ENCODE measurements at regions not wholly inside any gene's neighbourhood (a gene's known extent, or its start where the extent isn't known, plus 50 kb on each side); places are given as distances from the start of the nearest gene placed in this dataset.

GRCh38 chr12:102596687-102597086, 116.3 kb upstream of the IGF1 start:
- Histone ChIP-seq H3K4me3 (ENCODE audit: low read length) (no peak overlapping the region), H3K4me1 (ENCODE audit: insufficient read depth, low read length) (no peaks in the 10 kb centered on the region), H3K27me3 (ENCODE audit: insufficient read depth, low read length, poor library complexity, severe bottlenecking) (no peaks in the 10 kb centered on the region), H3K9me3 (ENCODE audit: low read length) (no peaks in the 10 kb centered on the region), H3K36me3 (ENCODE audit: insufficient read depth, low read length) (no peaks in the 10 kb centered on the region), H3K27ac (ENCODE audit: low read depth, low read length) (no peak overlapping the region)
- Mint-ChIP-seq H3K9me3 (no peaks in the 10 kb centered on the region), H3K36me3 (no peaks in the 10 kb centered on the region), H3K4me3 (no peak overlapping the region), H3K4me1 (no peaks in the 10 kb centered on the region), H3K27me3 (peaks cover 0 to 2% of the 10 kb centered on the region in 2 donors), H3K27ac (peak overlapping the region in 1 of 8 donors; percentile 48)
- CTCF ChIA-PET: no interaction called here
- POLR2A ChIA-PET: no interaction called here
- no peak for DNase-seq

- H3K4me1 Mint-ChIP-seq: no peaks in the 10 kb centered on the region
- no peak overlapping the region for H3K4me3 Mint-ChIP-seq
- H3K36me3 ChIP-seq (ENCODE audit: insufficient read depth, low read length): no peaks in the 10 kb centered on the region
- POLR2A ChIA-PET: no interaction called here
- H3K27me3 ChIP-seq (ENCODE audit: insufficient read depth, low read length, poor library complexity, severe bottlenecking): no peaks in the 10 kb centered on the region
- CTCF ChIA-PET: no interaction called here
- no peak overlapping the region for H3K27ac ChIP-seq (ENCODE audit: low read depth, low read length)
- DNase-seq: no peak
- no peaks in the 10 kb centered on the region for H3K9me3 ChIP-seq (ENCODE audit: low read length)
- H3K4me3 ChIP-seq (ENCODE audit: low read length): no peak overlapping the region
- no peaks in the 10 kb centered on the region for H3K36me3 Mint-ChIP-seq
- H3K4me1 ChIP-seq (ENCODE audit: insufficient read depth, low read length): no peaks in the 10 kb centered on the region
- peak overlapping the region in 1 of 8 donors; percentile 33 for H3K27ac Mint-ChIP-seq
- no peaks in the 10 kb centered on the region for H3K9me3 Mint-ChIP-seq
- H3K27me3 Mint-ChIP-seq: peaks cover 0 to 2% of the 10 kb centered on the region in 2 donors
Observed at GRCh38 chr12:102596031-102596430, 115.7 kb upstream of the IGF1 start.

- Mint-ChIP-seq H3K9me3 (no peaks in the 10 kb centered on the region), H3K27me3 (peaks cover 0 to 2% of the 10 kb centered on the region in 2 donors), H3K4me3 (no peak overlapping the region), H3K27ac (no peak overlapping the region), H3K36me3 (no peaks in the 10 kb centered on the region), H3K4me1 (no peaks in the 10 kb centered on the region)
- H3K36me3 ChIP-seq (ENCODE audit: insufficient read depth, low read length): no peaks in the 10 kb centered on the region
- POLR2A ChIA-PET: no interaction called here
- H3K9me3 ChIP-seq (ENCODE audit: low read length): no peaks in the 10 kb centered on the region
- CTCF ChIA-PET: no interaction called here
- H3K27me3 ChIP-seq (ENCODE audit: insufficient read depth, low read length, poor library complexity, severe bottlenecking): no peaks in the 10 kb centered on the region
- H3K27ac ChIP-seq (ENCODE audit: low read depth, low read length): no peak overlapping the region
- H3K4me3 ChIP-seq (ENCODE audit: low read length): no peak overlapping the region
- DNase-seq: no peak
- H3K4me1 ChIP-seq (ENCODE audit: insufficient read depth, low read length): no peaks in the 10 kb centered on the region
Observed at GRCh38 chr12:102595315-102595714, 115.0 kb upstream of the IGF1 start.

GRCh38 chr12:102593134-102593533, 112.8 kb upstream of the IGF1 start:
- no peaks in the 10 kb centered on the region for H3K9me3 Mint-ChIP-seq
- H3K4me1 ChIP-seq (ENCODE audit: insufficient read depth, low read length): no peaks in the 10 kb centered on the region
- no peaks in the 10 kb centered on the region for H3K36me3 ChIP-seq (ENCODE audit: insufficient read depth, low read length)
- H3K27me3 Mint-ChIP-seq: peaks cover 0 to 2% of the 10 kb centered on the region in 2 donors
- H3K9me3 ChIP-seq (ENCODE audit: low read length): no peaks in the 10 kb centered on the region
- ChIA-PET POLR2A (no interaction called here), CTCF (no interaction called here)
- H3K27ac Mint-ChIP-seq: no peak overlapping the region
- no peaks in the 10 kb centered on the region for H3K27me3 ChIP-seq (ENCODE audit: insufficient read depth, low read length, poor library complexity, severe bottlenecking)
- H3K4me1 Mint-ChIP-seq: no peaks in the 10 kb centered on the region
- no peak overlapping the region for H3K4me3 Mint-ChIP-seq
- DNase-seq: no peak
- H3K27ac ChIP-seq (ENCODE audit: low read depth, low read length): no peak overlapping the region
- no peaks in the 10 kb centered on the region for H3K36me3 Mint-ChIP-seq
- H3K4me3 ChIP-seq (ENCODE audit: low read length): no peak overlapping the region

- POLR2A ChIA-PET: no interaction called here
Observed at GRCh38 chr12:102592134-102592533, 111.8 kb upstream of the IGF1 start.

GRCh38 chr12:102573237-102573636, 92.9 kb upstream of the IGF1 start:
- Mint-ChIP-seq H3K27ac (no peak overlapping the region), H3K9me3 (peaks cover 0 to 2% (median 0%) of the 10 kb centered on the region in 5 donors), H3K4me1 (no peaks in the 10 kb centered on the region), H3K4me3 (no peak overlapping the region), H3K36me3 (no peaks in the 10 kb centered on the region), H3K27me3 (peaks cover 8 to 19% of the 10 kb centered on the region in 2 donors)
- no peaks in the 10 kb centered on the region for H3K9me3 ChIP-seq (ENCODE audit: low read length)
- CTCF ChIA-PET: no interaction called here
- no peaks in the 10 kb centered on the region for H3K27me3 ChIP-seq (ENCODE audit: insufficient read depth, low read length, poor library complexity, severe bottlenecking)
- no peaks in the 10 kb centered on the region for H3K4me1 ChIP-seq (ENCODE audit: insufficient read depth, low read length)
- no peaks in the 10 kb centered on the region for H3K36me3 ChIP-seq (ENCODE audit: insufficient read depth, low read length)
- DNase-seq: no peak
- no peak overlapping the region for H3K27ac ChIP-seq (ENCODE audit: low read depth, low read length)
- POLR2A ChIA-PET: no interaction called here
- no peak overlapping the region for H3K4me3 ChIP-seq (ENCODE audit: low read length)

More at GRCh38 chr12:102592134-102592533, 111.8 kb upstream of the IGF1 start:
- Histone ChIP-seq H3K36me3 (ENCODE audit: insufficient read depth, low read length) (no peaks in the 10 kb centered on the region), H3K9me3 (ENCODE audit: low read length) (no peaks in the 10 kb centered on the region), H3K4me1 (ENCODE audit: insufficient read depth, low read length) (no peaks in the 10 kb centered on the region), H3K27ac (ENCODE audit: low read depth, low read length) (no peak overlapping the region), H3K4me3 (ENCODE audit: low read length) (no peak overlapping the region), H3K27me3 (ENCODE audit: insufficient read depth, low read length, poor library complexity, severe bottlenecking) (no peaks in the 10 kb centered on the region)
- no peak overlapping the region for H3K4me3 Mint-ChIP-seq
- H3K36me3 Mint-ChIP-seq: no peaks in the 10 kb centered on the region
- peaks cover 0 to 2% of the 10 kb centered on the region in 2 donors for H3K27me3 Mint-ChIP-seq
- peak overlapping the region in 1 of 8 donors; percentile 57 for H3K27ac Mint-ChIP-seq
- no peaks in the 10 kb centered on the region for H3K9me3 Mint-ChIP-seq
- DNase-seq: no peak
- no peaks in the 10 kb centered on the region for H3K4me1 Mint-ChIP-seq
- CTCF ChIA-PET: no interaction called here

GRCh38 chr12:102571889-102572288, 91.5 kb upstream of the IGF1 start:
- H3K4me1 ChIP-seq (ENCODE audit: insufficient read depth, low read length): no peaks in the 10 kb centered on the region
- no peaks in the 10 kb centered on the region for H3K36me3 ChIP-seq (ENCODE audit: insufficient read depth, low read length)
- no peaks in the 10 kb centered on the region for H3K9me3 ChIP-seq (ENCODE audit: low read length)
- H3K27ac Mint-ChIP-seq: no peak overlapping the region
- no peak for DNase-seq
- no peaks in the 10 kb centered on the region for H3K4me1 Mint-ChIP-seq
- H3K27ac ChIP-seq (ENCODE audit: low read depth, low read length): no peak overlapping the region
- no peak overlapping the region for H3K4me3 ChIP-seq (ENCODE audit: low read length)
- no peaks in the 10 kb centered on the region for H3K27me3 ChIP-seq (ENCODE audit: insufficient read depth, low read length, poor library complexity, severe bottlenecking)
- POLR2A ChIA-PET: no interaction called here
- CTCF ChIA-PET: no interaction called here
- no peaks in the 10 kb centered on the region for H3K36me3 Mint-ChIP-seq
- H3K4me3 Mint-ChIP-seq: no peak overlapping the region
- peaks cover 12 to 19% of the 10 kb centered on the region in 2 donors for H3K27me3 Mint-ChIP-seq
- H3K9me3 Mint-ChIP-seq: peaks cover 0 to 2% (median 0%) of the 10 kb centered on the region in 5 donors

- Histone ChIP-seq H3K4me1 (ENCODE audit: insufficient read depth, low read length) (no peaks in the 10 kb centered on the region), H3K4me3 (ENCODE audit: low read length) (no peak overlapping the region), H3K9me3 (ENCODE audit: low read length) (no peaks in the 10 kb centered on the region), H3K36me3 (ENCODE audit: insufficient read depth, low read length) (no peaks in the 10 kb centered on the region), H3K27ac (ENCODE audit: low read depth, low read length) (no peak overlapping the region), H3K27me3 (ENCODE audit: insufficient read depth, low read length, poor library complexity, severe bottlenecking) (no peaks in the 10 kb centered on the region)
- Mint-ChIP-seq H3K4me3 (no peak overlapping the region), H3K9me3 (peaks cover 0 to 4% (median 0%) of the 10 kb centered on the region in 5 donors), H3K36me3 (no peaks in the 10 kb centered on the region), H3K27ac (no peak overlapping the region), H3K4me1 (no peaks in the 10 kb centered on the region), H3K27me3 (peaks cover 10 to 11% of the 10 kb centered on the region in 2 donors)
- no peak for DNase-seq
- ChIA-PET CTCF (no interaction called here), POLR2A (no interaction called here)
Observed at GRCh38 chr12:102570256-102570655, 89.9 kb upstream of the IGF1 start.

- POLR2A ChIA-PET: no interaction called here
- Histone ChIP-seq H3K27ac (ENCODE audit: low read depth, low read length) (no peak overlapping the region), H3K4me1 (ENCODE audit: insufficient read depth, low read length) (no peaks in the 10 kb centered on the region), H3K27me3 (ENCODE audit: insufficient read depth, low read length, poor library complexity, severe bottlenecking) (no peaks in the 10 kb centered on the region), H3K36me3 (ENCODE audit: insufficient read depth, low read length) (no peaks in the 10 kb centered on the region), H3K4me3 (ENCODE audit: low read length) (no peak overlapping the region), H3K9me3 (ENCODE audit: low read length) (no peaks in the 10 kb centered on the region)
- Mint-ChIP-seq H3K27ac (no peak overlapping the region), H3K36me3 (no peaks in the 10 kb centered on the region), H3K9me3 (peaks cover 0 to 3% (median 0%) of the 10 kb centered on the region in 5 donors), H3K27me3 (peaks cover 10 to 14% of the 10 kb centered on the region in 2 donors), H3K4me1 (no peaks in the 10 kb centered on the region), H3K4me3 (no peak overlapping the region)
- CTCF ChIA-PET: no interaction called here
- DNase-seq: no peak
Observed at GRCh38 chr12:102569803-102570202, 89.4 kb upstream of the IGF1 start.

Measured in CD8-positive, alpha-beta memory T cell (primary cell).